K562 (cell line): ENCODE measurements at regions not wholly inside any gene's neighbourhood (a gene's known extent, or its start where the extent isn't known, plus 50 kb on each side); places are given as distances from the start of the nearest gene placed in this dataset.

Experiments
- ATAC-seq: fragments of 200-7000 bp; cut with Tn5 transposase; 3 replicates; pipeline ENCODE4 v1.9.1; 2020; ENCODE audit warnings: moderate library complexity
- BruUV-seq: library from RNA; stranded (reverse); fragments of 400-500 nt; replicated peaks from 2 replicates; lab custom pipeline; 2021; lab: Mats Ljungman, UMichigan
- CTCF ChIA-PET: fragments of 300-600 bp; formaldehyde crosslinking; extraction: SDS; loops from one replicate; lab custom pipeline; 2021; ENCODE audit warnings: low intra/inter-chr PET ratio; lab: Yijun Ruan, JAX
- POLR2A ChIA-PET: fragments of 300-600, 350-650 bp; sonication (Branson Sonifier 250); formaldehyde crosslinking; extraction: SDS; loops from one replicate; lab custom pipeline; 2021; ENCODE audit warnings: antibody characterized with exemption, inconsistent platforms; lab: Yijun Ruan, JAX
- DNase-seq, 4 experiments: peaks; one replicate each; pipeline versions ENCODE4 v3.0.0 to v3.0.0-alpha.2; 2011 to 2018; ENCODE audit warnings: low spot score in 3 of 4, mixed read lengths in 3 of 4; ENCODE audit errors: extremely low read depth in 1 of 4
- FAIRE-seq: peaks from 2 replicates; lab custom pipeline; 2011; peaks lifted over from hg19 to GRCh38; lab: Jason Lieb, UNC
- H2AFZ ChIP-seq: 2 replicates; pipeline ENCODE4 v1.6.0; 2011; ENCODE audit warnings: low read depth, low read length, control low read depth, inconsistent platforms
- H3K27ac ChIP-seq: fragments of 200-600 bp; 3 replicates; pipeline ENCODE4 v1.8.0; 2011; ENCODE audit warnings: low read depth, mild to moderate bottlenecking, control low read depth, inconsistent platforms, low read length, moderate library complexity, mixed read lengths; ENCODE audit errors: extremely low read depth
- H3K27me3 ChIP-seq, 2 experiments: fragments of 300-600 bp in 1 of 2; 2 replicates in 1 of 2; 3 replicates in 1 of 2; pipeline versions ENCODE4 v1.6.0 to v1.8.0; 2011; ENCODE audit warnings: inconsistent platforms in 2 of 2, low read length in 2 of 2, mild to moderate bottlenecking in 1 of 2, mixed read lengths in 1 of 2, moderate library complexity in 1 of 2; ENCODE audit not compliant: control insufficient read depth in 2 of 2, insufficient read depth in 2 of 2
- H3K36me3 ChIP-seq: fragments of 300-600 bp; 3 replicates; pipeline ENCODE4 v1.8.0; 2011; ENCODE audit warnings: mild to moderate bottlenecking, low read length, inconsistent platforms; ENCODE audit not compliant: control insufficient read depth, insufficient read depth
- H3K4me1 ChIP-seq, 2 experiments: fragments of 200-600 bp in 1 of 2; replicated peaks in 1 of 2; 2 replicates in 1 of 2; 3 replicates in 1 of 2; pipeline versions ENCODE4 v1.5.1 to v1.8.0; 2011; ENCODE audit warnings: inconsistent platforms in 2 of 2, low read length in 2 of 2, mild to moderate bottlenecking in 1 of 2, mixed read lengths in 1 of 2, moderate library complexity in 1 of 2; ENCODE audit not compliant: control insufficient read depth in 2 of 2, insufficient read depth in 2 of 2
- H3K4me2 ChIP-seq: 2 replicates; pipeline ENCODE4 v1.6.1; 2011; ENCODE audit warnings: low read length, control low read depth, inconsistent platforms, mixed read lengths; ENCODE audit not compliant: insufficient read depth
- H3K4me3 ChIP-seq: fragments of 200-600 bp; sonication (generic), shearing (Covaris generic); 2 replicates; pipeline ENCODE4 v1.5.1; 2016; ENCODE audit warnings: control low read depth, inconsistent platforms
- H3K79me2 ChIP-seq: fragments of 200-600 bp; 3 replicates; pipeline ENCODE4 v1.8.0; 2011; ENCODE audit warnings: low read length, inconsistent platforms; ENCODE audit not compliant: control insufficient read depth, insufficient read depth
- H3K9ac ChIP-seq, 2 experiments: 2 replicates each; pipeline versions ENCODE4 v1.6.0 to v1.6.1; 2011; ENCODE audit warnings: low read depth in 2 of 2, low read length in 2 of 2, control low read depth in 1 of 2, inconsistent platforms in 1 of 2, mild to moderate bottlenecking in 1 of 2, mixed read lengths in 1 of 2; ENCODE audit not compliant: insufficient read depth in 1 of 2
- H3K9me1 ChIP-seq: one replicate; pipeline ENCODE4 v1.6.0; 2011; ENCODE audit warnings: inconsistent platforms, mild to moderate bottlenecking, low read length, moderate library complexity; ENCODE audit not compliant: control insufficient read depth, insufficient read depth
- H3K9me3 ChIP-seq: replicated peaks from 2 replicates; pipeline ENCODE4 v1.5.1; 2011; ENCODE audit warnings: low read depth, low read length, inconsistent platforms; ENCODE audit not compliant: control insufficient read depth, insufficient read depth
- H4K20me1 ChIP-seq: replicated peaks from 2 replicates; pipeline ENCODE4 v1.6.1; 2011; ENCODE audit warnings: low read length, inconsistent platforms, mixed read lengths; ENCODE audit not compliant: control insufficient read depth, insufficient read depth
- MTA2 ChIP-seq: fragments of 450-650 bp; IDR thresholded peaks from 2 replicates; pipeline ENCODE4 v1.6.1; 2016; ENCODE audit warnings: low read depth
- PHB2 ChIP-seq: fragments of 450-650 bp; IDR thresholded peaks from 2 replicates; pipeline ENCODE4 v1.6.1; 2017; ENCODE audit warnings: low read depth
- PML ChIP-seq: IDR thresholded peaks from 2 replicates; pipeline ENCODE4 v1.6.1; 2012; ENCODE audit warnings: low read length, inconsistent platforms
- POU5F1 ChIP-seq: fragments of 150-350 bp; IDR thresholded peaks from 2 replicates; pipeline ENCODE4 v1.6.1; 2014; ENCODE audit warnings: borderline replicate concordance, low read length, low read depth, mild to moderate bottlenecking; ENCODE audit not compliant: partially characterized antibody
- RBM25 ChIP-seq: fragments of 200-400 bp; formaldehyde crosslinking; IDR thresholded peaks from 2 replicates; pipeline ENCODE4 v1.6.1; 2018; ENCODE audit warnings: low read length, low read depth, moderate library complexity; ENCODE audit not compliant: severe bottlenecking
- RFX7 ChIP-seq: fragments of 250-450 bp; sonication (Bioruptor Pico); IDR thresholded peaks from 2 replicates; pipeline ENCODE4 v1.5.1; 2021; ENCODE audit warnings: mild to moderate bottlenecking
- TAF9B ChIP-seq: fragments of 450-650 bp; IDR thresholded peaks from 2 replicates; pipeline ENCODE4 v1.6.1; 2018; ENCODE audit warnings: mild to moderate bottlenecking; ENCODE audit not compliant: partially characterized antibody
- USF2 ChIP-seq: sonication (generic); formaldehyde crosslinking; IDR thresholded peaks from 2 replicates; pipeline ENCODE4 v1.5.0; 2020; ENCODE audit warnings: missing genetic modification reagents
- ZBED1 ChIP-seq: IDR thresholded peaks from 2 replicates; pipeline ENCODE4 v1.6.1; 2014
- ZNF23 ChIP-seq: fragments of 250-450 bp; sonication (Bioruptor Pico); IDR thresholded peaks from 2 replicates; pipeline ENCODE4 v1.4.0; 2020; ENCODE audit warnings: mild to moderate bottlenecking
- ZNF354B ChIP-seq: fragments of 250-450 bp; sonication (Bioruptor Pico); IDR thresholded peaks from 2 replicates; pipeline ENCODE4 v1.4.0; 2020
- ZNF449 ChIP-seq: fragments of 250-450 bp; sonication (Bioruptor Pico); IDR thresholded peaks from 2 replicates; pipeline ENCODE4 v1.8.0; 2022; ENCODE audit warnings: moderate library complexity, mild to moderate bottlenecking, inconsistent platforms
- ZNF717 ChIP-seq: fragments of 250-450 bp; sonication (Bioruptor Pico); IDR thresholded peaks from 2 replicates; pipeline ENCODE4 v1.5.0; 2021
- ZNF778 ChIP-seq: fragments of 450-650 bp; formaldehyde crosslinking; IDR thresholded peaks from 2 replicates; pipeline ENCODE4 v1.4.0; 2020; ENCODE audit warnings: mild to moderate bottlenecking, moderate library complexity
- WGBS: fragments of 100-300 bp; shearing (Covaris generic); methylation state at CpG from one replicate; pipeline ENCODE4 v1.1.6; 2016; ENCODE audit warnings: low coverage, mixed read lengths; ENCODE audit not compliant: insufficient coverage; ENCODE audit errors: missing lambda C conversion rate; 5-methylcytosine and 5-hydroxymethylcytosine counted together
- in situ Hi-C: fragments of 300-500 bp; cut with MboI; formaldehyde crosslinking; loops from 4 replicates; pipeline ENCODE4 v1.15.0; 2018; ENCODE audit warnings: inconsistent platforms, mixed read lengths
- intact Hi-C: fragments of 100-400 bp; cut with micrococcal nuclease; formaldehyde crosslinking; loops from 2 replicates; pipeline ENCODE4 v1.14.2; 2022

GRCh38 chr11:69367211-69367964 is 73.4 kb downstream of the MYEOV start (continued):
- TF ChIP-seq USF2 (CRISPR knock-in tag): no peak

- H3K4me2 ChIP-seq: no peak overlapping the region
- ATAC-seq (no peak), FAIRE-seq (no peak), DNase-seq (no peak)
- intact Hi-C loops: loop anchor here (10.0 kb wide), 1 partner anchor 73 kb away; the partner anchor contains the start of gene MYEOV
- ChIA-PET POLR2A (no interaction called here), CTCF (interaction anchor here (0.6 kb wide), 1 partner anchor 276 kb away, joined by 4 read pairs; no protein-coding TSS in a partner anchor)
- H3K9me3 ChIP-seq: peaks cover 3% of the 10 kb centered on the region; the same call in 1 of the 2 replicates
- no peak overlapping the region for H2AFZ ChIP-seq
- H3K9me1 ChIP-seq: no peaks in the 10 kb centered on the region
- peaks cover 0 to 3% of the 10 kb centered on the region in 2 experiments; a peak in 2 of 5 replicates for H3K4me1 ChIP-seq
- in situ Hi-C loops: no loop called here
- no peak overlapping the region for H3K4me3 ChIP-seq
- no peak overlapping the region for H3K27ac ChIP-seq
- H4K20me1 ChIP-seq: no peaks in the 10 kb centered on the region
- TF ChIP-seq POU5F1 (no peak), TAF9B (no peak), RFX7 (no peak), PHB2 (no peak), ZNF23 (CRISPR knock-in tag) (no peak), ZNF717 (CRISPR knock-in tag) (no peak), ZNF354B (CRISPR knock-in tag) (no peak), RBM25 (no peak), MTA2 (no peak), ZNF449 (CRISPR knock-in tag) (no peak), PML (no peak), ZNF778 (CRISPR knock-in tag) (no peak), ZBED1 (no peak)
- BruUV-seq: no TSS peak
- H3K27me3 ChIP-seq: no peaks in the 10 kb centered on the region
- 66% methylated on average over 10 of the region's 10 CpGs for WGBS
- peaks cover 6% of the 10 kb centered on the region; the same call in 1 of the 3 replicates for H3K36me3 ChIP-seq
- H3K79me2 ChIP-seq: no peaks in the 10 kb centered on the region
- no peak overlapping the region for H3K9ac ChIP-seq
Observed at GRCh38 chr11:69368119-69368880, 74.3 kb downstream of the MYEOV start.
